ENCODE measurements at regions not wholly inside any gene's neighbourhood (a gene's known extent, or its start where the extent isn't known, plus 50 kb on each side); places are given as distances from the start of the nearest gene placed in this dataset.

DNA sequence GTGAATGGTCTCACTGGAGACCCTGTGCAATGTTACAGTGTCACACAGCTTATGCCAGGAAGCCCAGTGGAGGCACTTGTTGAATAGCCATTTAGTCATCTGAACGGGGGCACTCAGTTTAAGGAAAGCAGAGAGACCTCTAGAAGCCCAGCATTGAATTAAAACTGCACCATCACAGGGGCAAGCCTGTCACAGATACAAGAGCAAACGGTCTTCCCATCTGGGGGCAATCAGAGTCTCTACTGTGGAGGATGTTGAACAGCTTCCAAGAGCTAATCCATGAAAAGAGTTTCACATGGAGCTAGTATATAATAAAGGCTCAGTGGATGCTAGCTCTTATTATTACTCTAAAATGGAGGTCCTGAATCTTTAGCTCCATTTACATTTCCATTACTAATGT, 553.7 kb upstream of the ARRDC4 start:
- H3K27ac Mint-ChIP-seq (ENCODE audit: unreplicated experiment) = no peak overlapping the region
- H3K27me3 Mint-ChIP-seq (ENCODE audit: unreplicated experiment) = no peaks in the 10 kb centered on the region

DNA sequence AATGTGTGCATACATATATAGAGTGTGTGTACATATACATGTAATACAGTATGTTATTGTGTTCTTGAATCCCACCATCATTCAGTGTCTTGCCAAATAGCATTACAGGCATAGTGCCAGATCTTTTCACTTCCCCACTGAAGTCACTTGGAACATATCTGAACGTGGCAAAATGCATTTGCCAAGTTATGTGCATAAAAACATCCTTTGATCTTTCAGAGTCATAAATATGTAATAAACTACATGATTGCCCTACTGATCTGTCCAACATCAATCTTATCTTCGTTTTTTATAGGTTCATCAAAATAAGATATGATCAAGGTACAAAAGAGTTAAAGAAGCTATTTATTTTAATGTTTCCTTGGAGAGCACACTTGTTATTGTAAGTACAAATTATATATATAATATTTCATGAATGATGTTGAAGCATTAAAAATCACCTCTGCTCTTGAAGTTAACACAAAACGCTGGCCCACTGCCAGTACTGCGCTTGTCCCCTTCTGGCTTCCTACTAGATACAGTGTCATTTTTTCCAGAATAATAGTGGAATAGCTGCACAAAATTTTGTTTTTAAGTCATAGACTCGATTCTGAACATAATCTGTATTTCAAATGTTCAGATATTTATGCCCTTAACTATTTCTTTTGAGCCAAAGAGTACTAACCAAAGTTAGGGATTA, 549.5 kb upstream of the ARRDC4 start:
- TF ChIP-seq, protein P1, sequence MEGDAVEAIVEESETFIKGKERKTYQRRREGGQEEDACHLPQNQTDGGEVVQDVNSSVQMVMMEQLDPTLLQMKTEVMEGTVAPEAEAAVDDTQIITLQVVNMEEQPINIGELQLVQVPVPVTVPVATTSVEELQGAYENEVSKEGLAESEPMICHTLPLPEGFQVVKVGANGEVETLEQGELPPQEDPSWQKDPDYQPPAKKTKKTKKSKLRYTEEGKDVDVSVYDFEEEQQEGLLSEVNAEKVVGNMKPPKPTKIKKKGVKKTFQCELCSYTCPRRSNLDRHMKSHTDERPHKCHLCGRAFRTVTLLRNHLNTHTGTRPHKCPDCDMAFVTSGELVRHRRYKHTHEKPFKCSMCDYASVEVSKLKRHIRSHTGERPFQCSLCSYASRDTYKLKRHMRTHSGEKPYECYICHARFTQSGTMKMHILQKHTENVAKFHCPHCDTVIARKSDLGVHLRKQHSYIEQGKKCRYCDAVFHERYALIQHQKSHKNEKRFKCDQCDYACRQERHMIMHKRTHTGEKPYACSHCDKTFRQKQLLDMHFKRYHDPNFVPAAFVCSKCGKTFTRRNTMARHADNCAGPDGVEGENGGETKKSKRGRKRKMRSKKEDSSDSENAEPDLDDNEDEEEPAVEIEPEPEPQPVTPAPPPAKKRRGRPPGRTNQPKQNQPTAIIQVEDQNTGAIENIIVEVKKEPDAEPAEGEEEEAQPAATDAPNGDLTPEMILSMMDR (IDR thresholded peaks at IDR 0.05) = no peak
- no peak for DNase-seq (ENCODE audit: extremely low spot score, unreplicated experiment)
- Mint-ChIP-seq H3K4me3 (ENCODE audit: unreplicated experiment) (no peak overlapping the region), H3K27me3 (ENCODE audit: unreplicated experiment) (no peaks in the 10 kb centered on the region), H3K9me3 (ENCODE audit: unreplicated experiment) (no peaks in the 10 kb centered on the region), H3K27ac (ENCODE audit: unreplicated experiment) (no peak overlapping the region), H3K36me3 (ENCODE audit: unreplicated experiment) (no peaks in the 10 kb centered on the region), H3K4me1 (ENCODE audit: unreplicated experiment) (no peaks in the 10 kb centered on the region)

More for the DNA sequence above, 553.7 kb upstream of the ARRDC4 start:
- TF ChIP-seq, protein P1 (IDR thresholded peaks at IDR 0.05) = no peak
- Mint-ChIP-seq H3K36me3 (ENCODE audit: unreplicated experiment) (no peaks in the 10 kb centered on the region), H3K4me3 (ENCODE audit: unreplicated experiment) (no peak overlapping the region), H3K9me3 (ENCODE audit: unreplicated experiment) (no peaks in the 10 kb centered on the region), H3K4me1 (ENCODE audit: unreplicated experiment) (no peaks in the 10 kb centered on the region)
- DNase-seq (ENCODE audit: extremely low spot score, unreplicated experiment) = no peak

DNA sequence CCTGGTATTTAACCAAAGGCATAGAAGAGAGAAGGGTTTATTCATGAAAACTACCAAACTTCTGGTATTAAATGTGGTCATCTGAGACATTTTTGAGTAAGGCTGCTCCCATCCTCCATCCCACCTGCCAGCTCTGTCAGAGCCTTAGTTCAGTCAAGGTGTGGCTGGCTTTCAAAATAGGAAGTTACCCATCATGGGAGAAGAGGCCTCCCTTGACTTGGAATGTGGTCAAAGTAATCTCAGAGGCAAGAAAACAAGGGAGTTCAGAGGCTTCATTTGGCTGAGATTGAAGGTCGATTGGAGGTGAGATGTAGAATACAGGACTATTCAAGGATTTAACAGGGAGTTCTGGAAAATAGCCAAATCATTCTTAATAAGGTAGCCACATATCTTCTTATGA, 540.4 kb upstream of the ARRDC4 start:
- Mint-ChIP-seq H3K27me3 (ENCODE audit: unreplicated experiment) (no peaks in the 10 kb centered on the region), H3K4me3 (ENCODE audit: unreplicated experiment) (no peak overlapping the region), H3K36me3 (ENCODE audit: unreplicated experiment) (no peaks in the 10 kb centered on the region), H3K9me3 (ENCODE audit: unreplicated experiment) (peaks cover 4% of the 10 kb centered on the region), H3K27ac (ENCODE audit: unreplicated experiment) (no peak overlapping the region), H3K4me1 (ENCODE audit: unreplicated experiment) (no peaks in the 10 kb centered on the region)
- TF ChIP-seq, protein P1 (IDR thresholded peaks at IDR 0.05) = no peak
- no peak for DNase-seq (ENCODE audit: extremely low spot score, unreplicated experiment)

DNA sequence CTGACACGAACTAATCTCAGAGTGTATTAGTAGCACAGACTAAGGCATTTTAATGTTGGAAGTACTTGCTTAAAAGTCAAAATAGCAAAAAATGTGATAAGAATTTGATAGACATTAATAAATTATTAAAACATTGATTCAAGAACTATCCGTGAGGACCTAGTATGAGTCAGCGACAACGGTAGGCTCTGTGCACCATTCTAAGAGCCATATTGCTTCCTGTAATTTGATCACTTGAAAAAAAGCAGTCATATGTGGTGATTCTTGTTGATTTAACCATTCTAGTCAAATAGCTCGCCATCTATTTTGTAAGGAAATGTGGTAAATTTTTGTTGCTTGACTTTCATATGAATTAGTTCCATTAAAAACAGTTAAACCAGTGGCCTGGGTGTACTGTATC, 534.9 kb upstream of the ARRDC4 start:
- Mint-ChIP-seq H3K9me3 (ENCODE audit: unreplicated experiment) (no peaks in the 10 kb centered on the region), H3K27ac (ENCODE audit: unreplicated experiment) (no peak overlapping the region), H3K4me3 (ENCODE audit: unreplicated experiment) (no peak overlapping the region), H3K27me3 (ENCODE audit: unreplicated experiment) (no peaks in the 10 kb centered on the region), H3K4me1 (ENCODE audit: unreplicated experiment) (no peaks in the 10 kb centered on the region), H3K36me3 (ENCODE audit: unreplicated experiment) (no peaks in the 10 kb centered on the region)
- TF ChIP-seq, protein P1 (IDR thresholded peaks at IDR 0.05) = no peak
- DNase-seq (ENCODE audit: extremely low spot score, unreplicated experiment) = no peak

DNA sequence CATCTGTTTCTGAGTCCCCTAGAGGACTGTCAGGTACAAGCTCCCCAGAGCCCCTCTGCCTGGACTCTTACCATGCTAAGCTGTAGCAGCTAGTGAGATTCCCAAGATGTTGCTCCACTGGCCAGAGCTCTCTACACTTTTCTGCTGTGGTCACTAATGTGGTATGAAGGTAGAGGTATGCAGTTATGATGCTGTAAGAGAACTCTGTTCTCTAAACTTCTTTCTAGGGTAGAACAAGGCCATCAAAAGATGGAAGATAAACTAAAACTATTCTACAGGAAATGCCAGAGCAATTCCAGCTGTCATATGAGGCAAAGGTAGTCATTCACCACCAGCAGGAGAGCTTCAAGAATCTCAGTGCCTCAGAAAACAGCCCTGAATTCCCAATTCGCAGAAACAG, 517.4 kb upstream of the ARRDC4 start:
- H3K27ac Mint-ChIP-seq (ENCODE audit: unreplicated experiment) = no peak overlapping the region
- H3K4me1 Mint-ChIP-seq (ENCODE audit: unreplicated experiment) = no peaks in the 10 kb centered on the region
- TF ChIP-seq, protein P1 (IDR thresholded peaks at IDR 0.05) = no peak
- DNase-seq (ENCODE audit: extremely low spot score, unreplicated experiment) = no peak
- H3K4me3 Mint-ChIP-seq (ENCODE audit: unreplicated experiment) = no peak overlapping the region
- peaks cover 11% of the 10 kb centered on the region for H3K9me3 Mint-ChIP-seq (ENCODE audit: unreplicated experiment)
- no peaks in the 10 kb centered on the region for H3K27me3 Mint-ChIP-seq (ENCODE audit: unreplicated experiment)
- no peaks in the 10 kb centered on the region for H3K36me3 Mint-ChIP-seq (ENCODE audit: unreplicated experiment)

Measured in osteocyte (in vitro differentiated cells).